GM12891 (cell line): ENCODE measurements at regions not wholly inside any gene's neighbourhood (a gene's known extent, or its start where the extent isn't known, plus 50 kb on each side); places are given as distances from the start of the nearest gene placed in this dataset.

Source experiments
- PAX5 ChIP-seq: IDR thresholded peaks from 2 replicates; pipeline ENCODE4 v1.6.1; 2011; ENCODE audit warnings: low read length, moderate library complexity, mild to moderate bottlenecking; ENCODE audit not compliant: insufficient read depth, severe bottlenecking
- POLR2A ChIP-seq: IDR thresholded peaks from 2 replicates; pipeline ENCODE4 v1.6.1; 2011; ENCODE audit warnings: low read depth, low read length, control low read depth
- POLR2AphosphoS5 ChIP-seq: IDR thresholded peaks from 2 replicates; pipeline ENCODE4 v1.6.1; 2011; ENCODE audit warnings: low read depth, low read length, control low read depth
- POU2F2 ChIP-seq: IDR thresholded peaks from 2 replicates; pipeline ENCODE4 v1.6.1; 2011; ENCODE audit warnings: low read depth, mild to moderate bottlenecking, control low read depth, low read length, moderate library complexity
- SPI1 ChIP-seq: IDR thresholded peaks from 2 replicates; pipeline ENCODE4 v1.6.1; 2011; ENCODE audit warnings: low read depth, low read length, control low read depth
- TAF1 ChIP-seq: IDR thresholded peaks from 2 replicates; pipeline ENCODE4 v1.6.1; 2011; ENCODE audit warnings: low read depth, low read length, control low read depth

DNA sequence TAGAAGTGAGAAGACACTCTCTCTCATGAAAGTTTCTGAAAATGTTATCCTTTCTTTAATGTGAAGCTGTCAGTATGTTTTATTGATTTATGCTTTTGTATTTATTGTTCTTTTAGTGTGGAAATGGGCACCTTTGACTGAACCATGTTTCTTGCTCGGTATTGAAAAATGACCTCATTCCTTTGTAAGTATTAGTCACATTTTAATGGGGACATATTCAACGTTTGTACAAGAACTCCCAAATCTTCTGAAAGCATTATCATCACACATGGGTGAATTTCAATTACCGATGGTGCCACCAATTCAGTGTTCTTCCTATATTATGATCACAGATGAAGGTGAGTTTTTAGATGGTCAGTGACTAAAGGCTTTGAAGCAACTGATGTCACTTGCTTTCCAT is 371.8 kb upstream of the GCFC2 start:
- no peak for TF ChIP-seq POLR2A
- TF ChIP-seq PAX5, result no peak
- no peak for TF ChIP-seq POLR2AphosphoS5
- no peak for TF ChIP-seq TAF1
- TF ChIP-seq SPI1, result no peak
- no peak for TF ChIP-seq POU2F2
